GM19452 (cell line): ENCODE measurements at regions not wholly inside any gene's neighbourhood (a gene's known extent, or its start where the extent isn't known, plus 50 kb on each side); places are given as distances from the start of the nearest gene placed in this dataset.
"Not testable (repeated sequence)": the region's sequence is repeated elsewhere in the genome, so short reads cannot be mapped to it uniquely, and the experiment has no call there.

Experiments
- ATAC-seq: cut with Tn5 transposase; IDR thresholded peaks from one replicate; pipeline ENCODE4 v1.9.1; 2021; ENCODE audit not compliant: unreplicated experiment

GRCh38 chr10:2214092-2214491 lies 476.8 kb upstream of the ADARB2 start:
- ATAC-seq, result no peak

DNA sequence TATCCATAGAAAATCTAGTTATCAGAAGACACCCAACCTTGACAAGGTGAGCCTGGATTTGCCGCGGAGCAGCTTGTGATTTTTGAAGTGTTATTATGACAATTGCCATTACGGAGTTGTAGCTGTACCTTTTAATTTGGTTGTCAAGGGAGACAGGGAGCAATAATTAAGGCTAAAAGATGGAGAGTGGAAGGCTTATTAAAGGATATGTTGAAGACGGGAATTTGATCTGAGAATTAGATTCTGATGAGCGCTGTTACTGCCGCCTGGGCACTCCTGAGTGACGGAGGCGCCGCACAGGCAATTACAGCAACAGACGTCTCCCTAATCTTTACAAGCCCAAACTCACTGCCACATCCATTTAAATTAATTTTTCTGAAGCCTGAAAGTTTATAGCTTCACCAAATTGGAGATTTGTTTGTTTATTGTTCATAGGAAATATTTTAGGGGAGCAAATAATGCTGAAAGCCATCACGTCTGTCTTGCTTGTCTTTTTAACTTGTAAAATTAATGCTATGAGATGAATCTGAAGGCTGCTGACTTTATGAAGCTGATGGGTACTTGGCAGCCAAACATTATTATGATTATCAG lies 475.0 kb upstream of the ADARB2 start:
- ATAC-seq, result no peak

- ATAC-seq, result no peak
These were observed 472.8 kb upstream of the ADARB2 start for GRCh38 chr10:2210088-2210487.

- ATAC-seq, result no peak
These were observed 470.8 kb upstream of the ADARB2 start for GRCh38 chr10:2208106-2208505.

DNA sequence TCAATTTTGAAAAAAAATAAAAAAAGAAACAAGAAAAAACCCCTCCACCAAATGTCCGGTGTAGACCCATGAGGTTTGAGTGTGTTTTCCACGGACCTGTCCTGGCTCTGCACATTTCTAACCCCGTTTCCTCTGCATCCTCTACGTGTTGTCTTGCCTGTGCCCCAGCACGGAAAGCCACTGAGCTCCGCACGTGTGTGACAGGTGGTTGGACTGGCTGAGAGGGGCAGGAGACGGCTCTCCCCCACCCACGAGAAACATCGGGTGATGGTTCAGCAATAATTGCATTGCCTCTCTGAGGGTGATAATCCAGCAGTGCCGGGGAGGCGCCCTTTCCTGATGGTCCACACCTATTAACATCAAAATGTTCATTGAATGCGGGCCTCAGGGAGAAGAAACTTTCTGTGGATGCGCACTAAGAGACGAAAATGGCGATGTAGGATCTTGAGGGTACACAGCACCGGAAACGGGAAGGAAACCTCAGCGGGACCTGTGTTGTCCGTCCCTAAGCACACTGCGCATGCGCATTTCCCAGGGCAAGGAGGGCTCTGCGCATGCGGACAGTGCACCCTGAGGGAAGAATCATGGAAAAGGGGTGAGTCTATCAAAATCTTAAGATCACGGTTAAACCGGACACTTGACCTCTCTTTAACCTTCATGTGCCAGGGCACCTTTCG lies 470.1 kb upstream of the ADARB2 start:
- ATAC-seq, result no peak

GRCh38 chr10:2205406-2205805 lies 468.1 kb upstream of the ADARB2 start:
- no peak for ATAC-seq

GRCh38 chr10:2202401-2202800 lies 465.1 kb upstream of the ADARB2 start:
- ATAC-seq, result no peak

DNA sequence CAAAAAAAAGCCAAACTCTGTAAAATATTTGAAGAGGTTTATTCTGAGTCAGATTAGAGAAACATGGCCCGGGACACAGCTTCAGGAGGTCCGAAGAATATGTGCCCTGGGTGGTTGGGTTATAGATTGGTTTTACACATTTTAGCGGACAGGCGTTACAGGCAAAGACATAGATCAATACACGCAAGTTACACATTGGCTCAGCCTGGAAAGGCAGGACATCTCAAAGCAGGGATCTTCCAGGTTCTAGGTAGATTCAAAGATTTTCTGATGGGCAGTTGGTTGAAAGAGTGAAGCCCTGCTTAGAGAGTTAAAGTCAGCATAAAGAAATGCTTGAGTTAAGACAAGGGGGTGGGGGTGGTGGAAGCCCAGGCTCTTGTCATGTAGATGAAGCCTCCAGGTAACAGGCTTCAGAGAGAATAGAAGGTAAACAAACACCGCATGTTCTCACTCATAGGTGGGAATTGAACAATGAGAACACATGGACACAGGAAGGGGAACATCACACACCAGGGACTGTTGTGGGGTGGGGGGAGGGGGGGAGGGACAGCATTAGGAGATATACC lies 464.3 kb upstream of the ADARB2 start:
- no peak for ATAC-seq

DNA sequence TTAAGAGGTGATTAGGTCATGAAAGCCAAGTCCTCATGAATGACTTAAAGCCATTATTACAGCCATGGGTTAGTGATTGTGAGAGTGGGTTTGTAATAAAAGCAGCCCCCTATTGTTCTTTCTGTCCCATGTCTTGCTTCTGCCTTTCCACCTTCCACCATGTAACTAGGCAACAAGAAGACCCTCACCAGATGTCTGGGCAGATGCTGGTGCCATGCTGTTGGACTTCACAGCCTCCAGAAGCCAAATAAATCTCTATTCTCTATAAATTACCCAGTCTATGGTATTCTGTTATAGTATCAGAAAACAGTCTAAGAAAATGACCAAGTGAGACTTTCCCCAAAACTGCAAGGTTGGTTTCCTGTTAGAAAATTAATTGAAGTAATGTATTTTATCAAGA lies 460.3 kb upstream of the ADARB2 start:
- ATAC-seq, result no peak

- ATAC-seq, result no peak
These were observed 458.9 kb upstream of the ADARB2 start for GRCh38 chr10:2196272-2196671.

DNA sequence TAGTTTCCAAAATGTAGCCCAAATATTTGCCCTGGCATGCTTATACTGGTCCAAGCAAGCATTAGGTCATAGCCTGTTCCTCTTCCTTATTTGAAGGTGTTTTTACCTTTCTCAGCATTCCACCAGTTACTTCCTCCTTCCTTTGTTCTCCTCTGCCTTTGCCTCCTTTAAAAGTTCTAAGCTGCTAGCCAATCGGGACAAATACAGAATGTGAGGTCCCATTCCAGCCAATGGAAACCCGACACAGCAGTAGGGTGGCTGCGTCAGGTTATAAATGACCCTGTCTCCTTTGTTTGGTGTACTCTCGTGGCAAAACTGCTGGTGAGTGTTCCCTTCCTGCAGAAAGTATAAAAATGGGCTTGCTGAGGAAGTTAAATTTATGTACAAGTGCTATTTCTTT lies 452.0 kb upstream of the ADARB2 start:
- not testable (repeated sequence) for ATAC-seq

- no peak for ATAC-seq
These were observed 451.0 kb upstream of the ADARB2 start for GRCh38 chr10:2188371-2188770.

DNA sequence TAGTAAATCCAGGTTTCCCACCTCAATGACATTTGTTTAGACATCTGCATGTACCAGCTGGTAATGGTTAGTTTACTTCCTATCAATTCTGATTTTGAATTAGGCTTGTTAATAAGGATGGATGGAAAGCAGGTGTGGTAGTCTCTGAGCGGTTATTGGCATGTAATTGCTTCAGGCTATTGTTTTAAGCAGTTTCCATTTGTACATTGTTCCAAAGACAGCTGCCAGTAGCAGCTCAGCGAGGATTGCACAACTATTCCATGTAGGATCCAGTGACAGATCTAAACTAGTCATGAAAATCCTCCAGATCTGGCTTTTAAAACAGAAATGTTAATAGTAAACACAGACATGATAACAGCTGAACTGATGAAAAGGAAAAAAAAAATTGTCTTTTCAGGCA lies 436.0 kb upstream of the ADARB2 start:
- no peak for ATAC-seq

DNA sequence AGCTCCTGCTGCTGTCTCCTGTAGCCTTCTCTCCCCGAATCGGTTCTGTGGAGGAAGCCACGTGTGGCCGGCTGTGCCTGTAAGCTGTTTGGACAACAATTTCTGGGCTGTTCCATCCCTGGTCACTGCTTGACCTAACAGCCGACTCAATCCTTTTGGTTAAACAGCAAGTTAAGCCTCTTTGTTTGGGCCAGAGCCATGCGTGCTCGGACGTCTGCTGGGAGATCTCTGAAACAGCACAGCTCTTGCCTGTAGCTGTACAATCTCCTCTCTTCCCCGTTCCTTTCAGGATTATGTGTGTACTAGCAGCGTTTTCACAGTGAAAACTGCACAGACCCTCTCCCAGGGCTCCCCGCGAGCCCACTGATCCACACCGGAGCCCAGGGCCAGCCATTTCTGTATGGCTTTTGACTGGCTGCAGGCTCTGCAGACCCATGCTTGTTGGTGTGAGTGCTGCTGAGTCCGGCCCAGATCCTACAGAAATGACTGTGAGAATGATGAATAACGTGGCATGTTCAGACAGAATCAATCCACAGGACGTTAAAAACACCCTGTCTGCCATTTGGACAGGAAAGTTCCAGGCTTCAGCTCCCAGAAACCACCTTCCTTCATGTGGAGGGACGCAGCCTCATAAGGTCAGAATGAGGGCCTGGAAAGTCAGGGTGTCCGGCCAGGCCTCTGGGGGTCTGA lies 428.6 kb upstream of the ADARB2 start:
- ATAC-seq, result no peak

DNA sequence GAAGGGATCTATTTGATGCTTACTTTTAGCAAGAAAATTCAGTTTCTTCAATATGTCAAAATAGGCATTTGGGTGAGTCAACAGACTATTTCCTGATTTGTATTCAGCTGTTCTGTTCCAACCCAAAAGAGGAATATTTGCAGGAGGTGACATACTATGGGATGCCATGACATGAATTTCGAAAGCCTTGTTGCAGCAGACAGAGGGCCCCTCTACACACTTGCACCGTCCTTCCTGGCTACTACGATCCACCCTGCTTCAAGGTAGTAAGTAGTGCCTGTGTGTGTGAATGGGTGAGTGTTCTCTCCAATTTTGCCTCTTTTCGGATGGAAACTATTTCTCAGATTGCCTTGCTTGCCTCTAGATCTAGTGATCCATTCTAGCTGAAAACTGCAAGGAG lies 413.0 kb upstream of the ADARB2 start:
- no peak for ATAC-seq

- ATAC-seq, result no peak
These were observed 408.7 kb upstream of the ADARB2 start for GRCh38 chr10:2145926-2146478.

DNA sequence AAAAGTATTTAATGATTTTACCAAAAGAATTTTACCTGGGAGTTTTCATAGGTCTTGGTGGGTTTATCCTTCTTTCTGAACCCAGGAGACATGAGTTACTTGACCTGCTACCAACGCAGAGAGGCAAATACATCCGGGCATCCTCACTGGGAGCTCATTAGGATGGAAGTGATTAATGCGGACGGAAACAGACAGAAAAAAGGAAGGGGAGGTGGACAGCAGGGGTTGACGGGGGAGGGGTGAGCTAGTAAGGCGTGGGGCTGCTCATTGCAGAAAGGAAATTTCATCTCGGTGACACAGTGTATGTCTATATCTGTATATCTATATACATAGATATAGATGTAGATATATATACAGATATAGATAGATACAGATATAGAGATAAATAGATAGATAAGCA lies 408.2 kb upstream of the ADARB2 start:
- no peak for ATAC-seq

GRCh38 chr10:2144584-2144983 lies 407.3 kb upstream of the ADARB2 start:
- ATAC-seq, result no peak

DNA sequence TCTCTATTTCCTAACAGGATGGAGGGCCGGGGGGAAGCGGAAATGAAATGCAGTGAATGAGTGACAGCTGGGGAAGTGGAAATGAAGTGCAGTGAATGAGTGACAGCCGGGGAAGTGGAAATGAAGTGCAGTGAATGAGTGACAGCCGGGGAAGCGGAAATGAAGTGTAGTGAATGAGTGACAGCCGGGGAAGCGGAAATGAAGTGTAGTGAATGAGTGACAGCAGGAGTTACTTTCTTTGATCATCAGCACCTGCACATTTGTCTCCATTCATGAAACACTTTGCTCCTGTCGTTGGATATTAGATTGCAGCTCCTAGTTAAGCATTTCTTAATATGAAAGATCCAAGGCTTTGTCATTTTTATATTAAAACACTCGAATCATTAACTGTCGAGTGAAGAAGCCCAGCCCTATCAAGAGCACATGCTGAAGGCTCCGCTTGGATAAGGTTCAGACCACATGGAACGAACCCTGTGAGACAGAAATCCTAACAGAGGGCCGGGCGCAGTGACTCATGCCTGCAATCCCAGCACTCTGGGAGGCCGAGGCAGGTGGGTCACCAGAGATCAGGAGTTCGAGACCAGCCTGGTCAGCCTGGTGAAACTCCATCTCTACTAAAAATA lies 406.0 kb upstream of the ADARB2 start:
- no peak for ATAC-seq

- no peak for ATAC-seq
These were observed 402.4 kb upstream of the ADARB2 start for GRCh38 chr10:2139746-2140145.

DNA sequence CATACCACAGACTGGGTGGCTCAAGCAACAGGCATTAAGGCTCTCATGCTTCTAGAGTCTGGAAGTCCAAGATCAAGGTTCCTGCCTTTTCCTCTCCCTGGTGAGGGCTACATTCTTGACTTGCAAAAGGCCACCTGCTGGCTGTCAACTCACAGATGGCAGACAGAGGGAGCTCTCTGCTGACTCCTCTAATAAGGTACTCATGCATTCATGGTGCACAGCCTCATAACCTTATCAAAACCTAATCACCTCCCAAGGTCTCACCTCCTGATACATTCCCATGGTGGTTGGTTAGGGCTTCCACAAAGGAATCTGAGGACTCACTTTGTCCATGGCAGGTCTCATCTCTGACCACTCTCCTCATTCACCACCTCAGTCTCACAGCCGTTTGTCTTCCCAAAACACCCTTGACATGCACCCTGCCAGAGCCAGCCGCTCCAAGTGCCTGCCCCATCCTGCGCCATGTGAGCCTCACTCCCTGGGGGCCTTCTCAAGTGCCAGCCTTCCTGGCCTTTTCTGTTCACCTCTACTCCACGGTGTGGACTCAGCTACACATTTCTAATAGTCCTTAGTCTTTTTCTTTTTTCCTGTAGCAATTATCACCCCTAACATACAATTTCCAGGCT lies 400.3 kb upstream of the ADARB2 start:
- no peak for ATAC-seq
